Effector memory CD4-positive, alpha-beta T cell (primary cell): ENCODE measurements at regions not wholly inside any gene's neighbourhood (a gene's known extent, or its start where the extent isn't known, plus 50 kb on each side); places are given as distances from the start of the nearest gene placed in this dataset.

Experiments
- DNase-seq, 3 donors: peaks; one replicate each; pipeline ENCODE4 v3.0.0-alpha.2; 2020
- H3K27ac ChIP-seq: 2 replicates; pipeline ENCODE4 v1.7.0; 2013; ENCODE audit warnings: mild to moderate bottlenecking, low read length, moderate library complexity; ENCODE audit not compliant: insufficient read depth, poor library complexity, severe bottlenecking
- H3K27me3 ChIP-seq: replicated peaks from 2 replicates; pipeline ENCODE4 v1.7.0; 2013; ENCODE audit warnings: mild to moderate bottlenecking, low read length; ENCODE audit not compliant: insufficient read depth, control insufficient read depth, poor library complexity, severe bottlenecking
- H3K36me3 ChIP-seq: 2 replicates; pipeline ENCODE4 v1.7.0; 2013; ENCODE audit warnings: mild to moderate bottlenecking, low read length, moderate library complexity; ENCODE audit not compliant: control insufficient read depth, insufficient read depth
- H3K4me1 ChIP-seq: 2 replicates; pipeline ENCODE4 v1.7.0; 2013; ENCODE audit warnings: low read length, mild to moderate bottlenecking; ENCODE audit not compliant: control insufficient read depth, insufficient read depth, poor library complexity, severe bottlenecking
- H3K4me3 ChIP-seq: 2 replicates; pipeline ENCODE4 v1.7.0; 2013; ENCODE audit warnings: low read length, low read depth, mild to moderate bottlenecking; ENCODE audit not compliant: insufficient read depth, poor library complexity, severe bottlenecking
- H3K9me3 ChIP-seq: 2 replicates; pipeline ENCODE4 v1.7.0; 2013; ENCODE audit warnings: mild to moderate bottlenecking, low read length, moderate library complexity; ENCODE audit not compliant: control insufficient read depth

DNA sequence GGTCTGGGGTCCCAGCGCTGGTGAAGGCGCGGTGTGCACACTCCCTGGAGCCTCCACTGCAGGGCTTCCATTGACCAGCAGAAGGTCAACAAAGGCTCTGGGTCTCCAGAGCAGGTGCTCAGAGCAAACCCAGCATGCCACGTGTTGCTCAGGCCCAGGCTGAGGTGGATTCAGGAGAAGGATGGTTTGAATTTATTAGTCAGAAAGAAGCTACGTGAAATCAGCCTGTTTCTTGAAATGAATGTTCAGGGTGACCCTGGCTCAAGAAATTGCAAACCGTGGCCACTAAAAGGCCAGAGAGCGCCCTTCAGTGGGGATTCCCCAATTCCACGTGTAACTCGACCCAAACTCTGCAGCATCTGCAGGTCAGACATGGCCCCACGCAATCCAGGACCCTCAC lies 82.7 kb upstream of the PFKP start:
- H3K4me3 ChIP-seq, result no peak overlapping the region
- no peak overlapping the region for H3K27ac ChIP-seq
- no peak for DNase-seq
- no peaks in the 10 kb centered on the region for H3K9me3 ChIP-seq
- no peaks in the 10 kb centered on the region for H3K27me3 ChIP-seq
- H3K4me1 ChIP-seq, result no peaks in the 10 kb centered on the region
- H3K36me3 ChIP-seq, result no peaks in the 10 kb centered on the region

DNA sequence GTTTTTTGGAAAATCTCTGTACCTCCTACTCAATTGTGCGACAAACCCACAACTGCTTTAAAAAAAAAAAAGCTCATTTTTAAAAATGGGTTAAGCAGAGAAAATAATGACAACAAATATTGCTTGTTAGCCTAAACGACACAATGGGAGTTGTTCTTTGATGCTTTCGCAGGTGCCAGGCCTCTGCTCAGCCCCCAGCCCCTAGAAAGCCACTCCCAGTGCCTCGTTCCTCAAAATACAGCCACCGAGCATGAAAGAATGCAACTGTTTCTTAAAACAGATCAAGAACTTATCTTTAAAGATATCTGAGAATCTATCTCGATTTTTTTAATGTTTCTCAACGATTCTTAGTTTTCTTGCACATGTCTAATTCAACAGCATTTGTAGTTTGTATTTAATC lies 85.2 kb upstream of the PFKP start:
- no peaks in the 10 kb centered on the region for H3K9me3 ChIP-seq
- H3K27ac ChIP-seq, result no peak overlapping the region
- no peaks in the 10 kb centered on the region for H3K4me1 ChIP-seq
- no peaks in the 10 kb centered on the region for H3K27me3 ChIP-seq
- no peaks in the 10 kb centered on the region for H3K36me3 ChIP-seq
- DNase-seq, result no peak
- no peak overlapping the region for H3K4me3 ChIP-seq

DNA sequence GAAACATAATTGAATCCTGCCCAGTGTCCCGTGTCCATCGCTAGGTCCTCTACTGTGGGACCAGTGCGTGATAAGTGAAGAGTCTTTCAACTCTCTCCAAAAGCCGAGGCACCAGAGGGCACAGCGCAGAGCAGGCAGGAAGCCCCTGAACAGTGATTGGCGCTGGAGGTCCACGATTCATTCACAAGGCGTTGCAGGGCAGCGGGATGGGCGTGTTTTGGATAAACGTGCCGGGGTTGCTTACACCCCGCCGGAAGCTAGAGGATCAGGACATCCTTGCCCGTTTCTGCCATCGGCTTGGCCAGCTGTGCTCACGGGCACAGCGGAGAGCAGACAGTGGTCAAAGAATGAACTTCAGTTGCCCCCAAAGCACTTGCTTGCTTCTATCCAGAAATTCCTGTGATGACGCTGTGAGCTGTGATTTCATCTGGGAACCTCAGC lies 86.0 kb upstream of the PFKP start:
- Histone ChIP-seq H3K4me3 (no peak overlapping the region), H3K36me3 (no peaks in the 10 kb centered on the region), H3K9me3 (no peaks in the 10 kb centered on the region), H3K4me1 (no peaks in the 10 kb centered on the region), H3K27ac (no peak overlapping the region), H3K27me3 (no peaks in the 10 kb centered on the region)
- DNase-seq, result no peak

DNA sequence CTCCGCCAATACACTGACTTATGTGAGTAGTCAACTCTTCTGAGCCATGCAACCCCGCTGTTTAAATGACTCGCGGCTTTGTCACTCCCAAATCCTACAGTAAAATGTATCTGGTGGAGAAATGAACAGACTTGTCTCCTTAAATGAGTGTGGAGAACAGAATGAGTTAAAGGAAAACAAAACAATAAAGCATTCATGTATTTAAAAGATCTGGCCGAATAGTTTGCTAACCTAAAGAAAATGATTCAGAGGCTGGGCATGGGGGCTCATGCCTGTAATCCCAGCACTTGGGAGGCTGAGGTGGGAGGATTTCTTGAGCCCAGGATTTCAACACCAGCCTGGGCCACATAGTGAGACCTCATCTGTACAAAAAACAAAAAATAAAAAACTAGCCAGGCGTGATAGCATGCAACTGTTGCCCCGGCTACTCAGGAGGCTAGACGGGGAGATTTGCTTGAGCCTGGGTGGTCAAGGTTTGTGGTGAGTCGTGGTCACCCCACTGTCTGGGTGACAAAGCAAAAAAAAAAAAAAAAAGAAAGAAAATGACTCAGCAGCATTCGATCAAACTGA lies 86.5 kb upstream of the PFKP start:
- H3K27ac ChIP-seq, result no peak overlapping the region
- H3K4me1 ChIP-seq, result no peaks in the 10 kb centered on the region
- no peaks in the 10 kb centered on the region for H3K27me3 ChIP-seq
- DNase-seq, result no peak
- H3K36me3 ChIP-seq, result no peaks in the 10 kb centered on the region
- H3K4me3 ChIP-seq, result no peak overlapping the region
- H3K9me3 ChIP-seq, result no peaks in the 10 kb centered on the region

DNA sequence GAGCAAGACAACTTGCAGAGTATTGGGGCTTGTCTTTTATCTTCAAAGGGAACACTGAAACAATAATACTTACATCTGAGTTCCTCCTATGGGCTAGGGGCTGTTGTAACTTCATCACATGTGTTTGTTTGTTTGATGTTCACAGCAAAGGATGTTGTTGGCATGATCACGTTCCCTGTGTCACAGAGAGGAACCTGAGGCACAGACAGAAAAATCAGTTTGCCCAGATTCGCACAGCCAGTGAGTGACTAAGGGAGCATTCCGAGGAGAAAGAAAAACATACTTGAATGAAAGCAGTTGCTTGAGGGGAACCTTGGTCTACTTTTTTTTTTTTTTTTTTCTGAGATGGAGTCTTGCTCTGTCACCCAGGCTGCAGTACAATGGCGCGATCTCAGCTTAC lies 87.2 kb upstream of the PFKP start:
- no peak for DNase-seq
- Histone ChIP-seq H3K27ac (no peak overlapping the region), H3K9me3 (no peaks in the 10 kb centered on the region), H3K27me3 (no peaks in the 10 kb centered on the region), H3K4me1 (no peaks in the 10 kb centered on the region), H3K36me3 (no peaks in the 10 kb centered on the region), H3K4me3 (no peak overlapping the region)

DNA sequence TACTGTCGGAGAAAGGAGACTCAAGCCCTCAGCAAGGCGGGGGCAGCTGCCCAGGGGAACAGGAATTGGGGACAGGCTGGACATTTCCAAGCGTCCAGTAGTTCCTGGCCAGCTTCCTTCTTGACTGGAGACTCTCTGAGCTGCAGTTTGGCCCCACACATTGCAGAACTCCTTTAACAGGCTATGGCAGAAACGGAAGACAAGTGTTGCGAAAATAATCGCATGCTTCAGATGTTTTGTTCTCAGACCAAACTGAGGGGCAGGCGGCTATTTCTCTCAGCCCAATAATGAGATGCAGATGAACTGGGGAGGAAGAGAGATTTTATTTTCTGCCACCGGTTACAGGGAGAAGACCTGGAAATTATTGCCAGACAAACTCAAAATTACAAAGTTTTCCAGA lies 88.0 kb upstream of the PFKP start:
- DNase-seq, result no peak
- H3K4me1 ChIP-seq, result no peaks in the 10 kb centered on the region
- no peak overlapping the region for H3K4me3 ChIP-seq
- no peaks in the 10 kb centered on the region for H3K36me3 ChIP-seq
- no peaks in the 10 kb centered on the region for H3K27me3 ChIP-seq
- H3K27ac ChIP-seq, result no peak overlapping the region
- no peaks in the 10 kb centered on the region for H3K9me3 ChIP-seq

DNA sequence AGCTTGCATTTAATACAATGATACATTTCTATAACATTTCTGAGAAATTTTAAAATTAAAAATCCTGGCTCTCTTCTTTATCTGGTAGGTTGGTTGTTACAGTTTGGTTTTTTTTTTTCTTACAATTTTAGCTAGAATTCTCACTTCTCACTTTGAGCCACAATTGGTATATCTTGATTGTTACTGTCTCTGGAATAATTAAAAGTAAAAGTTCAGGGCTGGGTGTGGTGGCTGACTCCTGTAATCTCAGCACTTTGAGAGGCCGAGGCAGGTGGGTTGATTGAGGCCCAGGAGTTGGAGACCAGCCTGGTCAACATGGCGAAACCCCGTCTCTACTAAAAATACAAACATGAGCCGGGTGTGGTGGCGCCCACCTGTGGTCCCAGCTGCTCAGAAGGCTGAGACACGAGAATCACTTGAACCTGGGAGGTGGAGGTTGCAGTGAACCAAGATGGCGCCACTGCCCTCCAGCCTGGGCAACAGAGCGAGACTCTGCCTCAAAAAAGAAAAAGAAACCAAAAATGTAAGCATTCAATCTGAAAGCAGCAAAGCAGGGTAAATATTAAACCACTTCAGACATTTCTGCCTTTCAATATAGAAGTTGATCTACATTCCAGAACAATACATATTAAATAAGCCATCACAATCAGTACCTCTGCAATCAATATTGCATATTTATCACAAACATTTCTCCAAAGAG lies 88.6 kb upstream of the PFKP start:
- DNase-seq, result no peak
- H3K4me3 ChIP-seq, result no peak overlapping the region
- no peaks in the 10 kb centered on the region for H3K4me1 ChIP-seq
- H3K36me3 ChIP-seq, result no peaks in the 10 kb centered on the region
- no peaks in the 10 kb centered on the region for H3K27me3 ChIP-seq
- no peaks in the 10 kb centered on the region for H3K9me3 ChIP-seq
- no peak overlapping the region for H3K27ac ChIP-seq

DNA sequence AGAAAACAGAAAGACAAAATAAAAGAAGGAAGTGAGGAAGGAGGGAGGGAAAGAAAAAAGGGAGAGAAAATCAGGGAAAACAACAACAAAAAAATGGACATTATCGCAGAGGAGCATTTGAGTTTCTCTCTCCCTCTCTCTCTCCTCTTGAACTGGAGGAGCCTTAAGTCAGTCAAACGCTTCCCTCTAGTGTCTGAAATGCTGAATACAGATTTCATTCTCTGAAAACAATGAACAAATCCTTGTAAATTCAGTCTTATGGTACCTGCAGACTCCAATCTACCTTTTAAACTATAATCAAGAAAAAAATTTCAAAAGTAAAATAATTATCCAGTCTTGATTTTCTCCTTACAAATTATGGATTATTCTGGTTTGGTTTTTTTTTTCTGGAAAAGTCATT lies 89.2 kb upstream of the PFKP start:
- no peak for DNase-seq
- Histone ChIP-seq H3K27me3 (no peaks in the 10 kb centered on the region), H3K36me3 (no peaks in the 10 kb centered on the region), H3K27ac (no peak overlapping the region), H3K9me3 (no peaks in the 10 kb centered on the region), H3K4me1 (no peaks in the 10 kb centered on the region), H3K4me3 (no peak overlapping the region)

DNA sequence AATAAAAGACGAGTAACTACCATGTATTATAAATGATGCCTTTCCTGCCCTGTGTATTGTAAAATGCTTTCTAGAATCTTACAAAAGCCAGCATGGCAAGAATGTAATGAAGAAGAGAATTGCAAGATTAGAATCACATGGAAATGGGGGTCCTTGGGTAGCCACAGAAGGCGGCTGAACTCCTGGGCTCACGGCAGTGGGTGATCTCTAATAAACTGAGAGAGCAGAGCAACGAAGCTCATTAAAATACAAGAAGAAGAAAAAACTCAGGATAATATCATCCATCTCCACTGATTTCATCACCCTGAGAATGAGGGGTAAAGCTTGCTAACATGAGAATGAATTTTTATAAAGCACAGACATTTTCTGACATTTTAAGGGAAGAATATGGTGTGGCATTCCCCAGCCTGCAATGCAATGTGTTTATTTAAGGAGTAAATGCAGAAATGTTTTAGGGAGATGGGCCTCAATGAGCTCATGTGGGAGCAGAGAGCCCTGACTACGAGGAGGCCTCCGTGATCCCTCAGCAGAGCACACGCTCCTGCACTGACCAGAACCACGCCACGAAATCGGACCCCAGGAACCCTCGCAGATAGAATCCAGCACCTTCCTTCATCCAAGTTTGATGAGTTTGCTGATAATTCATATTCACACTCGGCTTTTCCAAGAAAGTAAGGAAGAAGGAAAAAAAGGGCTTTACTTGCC lies 92.7 kb upstream of the PFKP start:
- no peaks in the 10 kb centered on the region for H3K9me3 ChIP-seq
- H3K27ac ChIP-seq, result no peak overlapping the region
- H3K27me3 ChIP-seq, result no peaks in the 10 kb centered on the region
- no peaks in the 10 kb centered on the region for H3K4me1 ChIP-seq
- H3K36me3 ChIP-seq, result no peaks in the 10 kb centered on the region
- no peak overlapping the region for H3K4me3 ChIP-seq
- no peak for DNase-seq

DNA sequence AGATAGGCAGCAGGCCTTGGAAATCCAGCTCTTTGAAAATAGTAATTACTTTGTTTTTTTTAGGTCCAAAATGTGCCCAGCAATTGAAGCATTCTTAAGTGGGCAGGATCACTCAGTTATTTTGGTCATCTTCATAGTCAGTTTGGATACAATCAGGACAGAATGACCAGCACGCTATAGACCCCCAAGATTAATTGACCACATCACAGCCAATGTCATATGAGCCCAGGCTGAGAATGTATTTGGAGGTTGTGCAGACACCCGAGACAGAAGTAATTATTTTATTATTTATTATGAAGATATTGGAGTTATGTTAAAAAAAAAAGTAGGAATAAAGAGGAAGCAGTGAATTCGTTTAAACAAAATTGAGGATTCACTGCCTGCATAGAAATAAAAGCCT lies 93.3 kb upstream of the PFKP start:
- no peak for DNase-seq
- H3K4me1 ChIP-seq, result no peaks in the 10 kb centered on the region

More for the DNA sequence above, 93.3 kb upstream of the PFKP start:
- H3K9me3 ChIP-seq, result no peaks in the 10 kb centered on the region
- no peak overlapping the region for H3K4me3 ChIP-seq
- no peaks in the 10 kb centered on the region for H3K27me3 ChIP-seq
- no peaks in the 10 kb centered on the region for H3K36me3 ChIP-seq
- H3K27ac ChIP-seq, result no peak overlapping the region
